Stromal cell of bone marrow (primary cell): ENCODE measurements at regions not wholly inside any gene's neighbourhood (a gene's known extent, or its start where the extent isn't known, plus 50 kb on each side); places are given as distances from the start of the nearest gene placed in this dataset.

Source experiments
- DNase-seq: peaks from one replicate; pipeline ENCODE4 v3.0.0-alpha.2; 2012; ENCODE audit warnings: low read depth

DNA sequence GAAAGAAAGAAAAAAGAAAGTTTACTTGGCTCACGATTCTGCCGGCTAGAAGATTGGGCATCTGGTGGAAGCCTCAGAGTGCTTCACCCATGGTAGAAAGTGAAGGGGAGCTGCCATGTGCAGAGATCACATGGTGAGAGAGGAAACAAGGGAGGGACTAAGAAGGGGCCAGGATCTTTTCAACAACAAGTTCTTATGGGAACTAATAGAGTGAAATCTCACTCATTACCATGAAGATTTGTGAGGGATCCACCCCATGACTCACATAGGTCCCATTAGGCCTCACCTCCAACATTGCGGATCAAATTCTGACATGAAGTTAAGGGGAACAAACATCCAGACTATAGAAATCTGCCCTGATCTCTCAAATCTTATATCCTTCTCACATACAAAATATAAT is 61.3 kb upstream of the UGT8 start:
- no peak for DNase-seq

DNA sequence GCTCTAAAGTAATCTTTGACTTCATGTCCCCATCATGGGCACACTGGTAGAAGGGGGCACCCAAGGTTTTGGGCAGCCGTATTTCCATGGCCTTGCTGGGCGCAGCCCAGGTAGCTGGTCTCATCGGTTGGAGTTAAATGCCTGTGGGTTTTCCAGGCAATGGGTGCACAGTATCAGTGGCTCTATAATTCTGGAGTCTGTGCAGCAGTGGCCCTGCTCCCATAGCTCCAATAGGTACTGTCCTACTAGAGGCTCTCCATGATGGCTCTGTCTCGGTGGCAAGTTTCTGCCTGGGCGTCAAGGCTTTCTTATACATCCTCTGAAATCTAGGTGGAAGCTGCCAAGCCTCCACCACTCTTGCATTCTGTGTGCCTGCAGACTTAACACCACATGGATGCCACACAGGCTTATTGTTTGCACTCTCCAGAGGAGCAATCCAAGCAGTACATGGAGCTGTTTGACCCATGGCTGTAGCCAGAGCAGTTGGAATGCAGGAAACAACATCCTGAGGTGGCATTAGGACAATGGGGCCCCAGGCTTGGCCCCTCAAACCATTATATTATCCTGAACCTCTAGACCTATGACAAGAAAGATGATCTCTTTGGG is 60.5 kb upstream of the UGT8 start:
- DNase-seq = no peak

DNA sequence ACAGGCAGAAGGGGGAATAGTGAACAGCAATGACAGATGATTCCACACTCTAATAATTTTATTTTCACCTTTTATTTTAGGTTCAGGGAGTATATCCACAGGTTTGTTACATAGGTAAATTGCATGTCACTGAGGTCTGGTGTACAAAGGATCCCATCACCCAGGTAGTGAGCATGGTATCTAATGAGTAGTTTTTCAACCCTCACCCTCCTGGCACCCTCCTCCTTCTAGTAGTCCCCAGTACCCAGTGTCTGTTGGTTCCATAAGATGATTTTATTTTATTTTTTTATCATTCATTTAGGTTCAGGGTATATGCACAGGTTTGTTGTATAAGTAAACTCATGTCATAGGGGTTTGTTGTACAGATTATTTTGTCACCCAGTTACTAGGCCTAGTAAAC is 58.6 kb upstream of the UGT8 start:
- DNase-seq = no peak

DNA sequence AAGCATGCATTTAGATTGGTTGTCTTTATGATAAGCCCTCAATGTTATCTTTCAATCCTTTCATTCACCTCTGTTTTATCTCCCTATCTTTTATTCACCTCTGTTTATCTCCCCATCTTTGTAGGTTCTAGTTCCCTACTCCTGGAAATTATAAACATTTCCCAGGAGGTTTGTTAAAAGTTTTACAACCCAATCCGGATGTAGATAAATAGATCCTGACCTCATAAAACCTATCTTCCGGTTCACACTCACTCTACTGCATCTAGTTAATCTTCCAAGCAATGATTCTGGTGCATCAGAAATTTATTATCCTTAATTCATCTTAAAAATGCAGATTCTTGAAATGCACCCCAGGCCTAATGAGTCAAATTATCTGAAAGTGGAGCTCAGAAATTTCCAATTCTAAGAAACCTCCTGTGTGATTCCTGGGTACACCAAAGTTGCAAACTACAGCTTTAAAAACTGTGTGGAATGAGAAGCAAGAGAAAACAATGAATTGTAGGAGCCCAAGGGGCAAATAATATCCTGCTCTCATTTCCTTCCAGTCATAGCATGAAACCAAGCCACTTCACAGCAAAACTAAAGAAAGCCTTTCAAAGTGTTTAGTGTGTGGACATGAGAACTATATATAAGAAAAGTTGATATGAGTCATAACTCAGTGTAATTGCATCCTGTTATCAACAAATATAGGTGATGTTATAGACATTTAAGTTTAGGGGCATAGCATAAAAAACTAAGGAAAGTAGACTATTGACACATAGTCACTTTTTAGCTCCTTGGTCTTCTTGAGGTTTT is 51.1 kb upstream of the UGT8 start:
- DNase-seq = no peak
